ENCODE measurements at regions not wholly inside any gene's neighbourhood (a gene's known extent, or its start where the extent isn't known, plus 50 kb on each side); places are given as distances from the start of the nearest gene placed in this dataset.
"Not testable (repeated sequence)": the region's sequence is repeated elsewhere in the genome, so short reads cannot be mapped to it uniquely, and the experiment has no call there.

GRCh38 chr13:103880146-103880545 lies 813.9 kb upstream of the SLC10A2 start:
- DNase-seq = not testable (repeated sequence)

GRCh38 chr13:103878891-103879605 lies 812.8 kb upstream of the SLC10A2 start:
- DNase-seq = no peak

- DNase-seq = no peak
Observed at GRCh38 chr13:103876571-103876970, 810.4 kb upstream of the SLC10A2 start.

- no peak for DNase-seq
Observed at GRCh38 chr13:103873725-103874124, 807.5 kb upstream of the SLC10A2 start.

- no peak for DNase-seq
Observed at GRCh38 chr13:103866048-103866447, 799.8 kb upstream of the SLC10A2 start.

GRCh38 chr13:103862525-103862924 lies 796.3 kb upstream of the SLC10A2 start:
- DNase-seq = no peak

- no peak for DNase-seq
Observed at GRCh38 chr13:103859952-103860351, 793.7 kb upstream of the SLC10A2 start.

GRCh38 chr13:103852036-103852435 lies 785.8 kb upstream of the SLC10A2 start:
- DNase-seq = no peak

GRCh38 chr13:103844471-103844870 lies 778.3 kb upstream of the SLC10A2 start:
- no peak for DNase-seq

- peak; percentile 43 for DNase-seq
Observed at GRCh38 chr13:103839460-103839859, 773.2 kb upstream of the SLC10A2 start.

GRCh38 chr13:103835052-103835451 lies 768.8 kb upstream of the SLC10A2 start:
- no peak for DNase-seq

GRCh38 chr13:103833294-103833852 lies 767.2 kb upstream of the SLC10A2 start:
- no peak for DNase-seq

- no peak for DNase-seq
Observed at GRCh38 chr13:103815619-103816018, 749.4 kb upstream of the SLC10A2 start.

- no peak for DNase-seq
Observed at GRCh38 chr13:103812971-103813370, 746.8 kb upstream of the SLC10A2 start.

- DNase-seq = no peak
Observed at GRCh38 chr13:103812558-103812957, 746.3 kb upstream of the SLC10A2 start.

- DNase-seq = no peak
Observed at GRCh38 chr13:103810026-103810425, 743.8 kb upstream of the SLC10A2 start.

- no peak for DNase-seq
Observed at GRCh38 chr13:103805771-103806170, 739.6 kb upstream of the SLC10A2 start.

- DNase-seq = no peak
Observed at GRCh38 chr13:103803349-103803748, 737.1 kb upstream of the SLC10A2 start.

GRCh38 chr13:103799028-103799427 lies 732.8 kb upstream of the SLC10A2 start:
- DNase-seq = peak; percentile 12

- DNase-seq = no peak
Observed at GRCh38 chr13:103795892-103796478, 729.8 kb upstream of the SLC10A2 start.

- DNase-seq = no peak
Observed at GRCh38 chr13:103794526-103794925, 728.3 kb upstream of the SLC10A2 start.

- no peak for DNase-seq
Observed at GRCh38 chr13:103788061-103788652, 721.9 kb upstream of the SLC10A2 start.

GRCh38 chr13:103772576-103772975 lies 706.4 kb upstream of the SLC10A2 start:
- peak; percentile 2 for DNase-seq

GRCh38 chr13:103762523-103762922 lies 696.3 kb upstream of the SLC10A2 start:
- no peak for DNase-seq
